Urothelium cell line (cell line): ENCODE measurements at regions not wholly inside any gene's neighbourhood (a gene's known extent, or its start where the extent isn't known, plus 50 kb on each side); places are given as distances from the start of the nearest gene placed in this dataset.

ENCODE experiments used
- DNase-seq: peaks from one replicate; pipeline ENCODE4 v3.0.0; 2011; ENCODE audit warnings: low spot score, mixed read lengths
- FAIRE-seq: peaks from 2 replicates; lab custom pipeline; 2011; peaks lifted over from hg19 to GRCh38; lab: Jason Lieb, UNC

GRCh38 chr20:61186771-61187472, 65.1 kb upstream of the CDH4 start:
- no peak for FAIRE-seq
- DNase-seq = no peak

- no peak for FAIRE-seq
- no peak for DNase-seq
These were observed 62.5 kb upstream of the CDH4 start for GRCh38 chr20:61189534-61189933.

- DNase-seq (no peak), FAIRE-seq (no peak)
These were observed 61.0 kb upstream of the CDH4 start for GRCh38 chr20:61191096-61191495.

- no peak for DNase-seq
- FAIRE-seq = no peak
These were observed 59.6 kb upstream of the CDH4 start for GRCh38 chr20:61192337-61192950.

GRCh38 chr20:61193164-61193563, 58.9 kb upstream of the CDH4 start:
- no peak for DNase-seq
- no peak for FAIRE-seq
